ENCODE measurements at regions not wholly inside any gene's neighbourhood (a gene's known extent, or its start where the extent isn't known, plus 50 kb on each side); places are given as distances from the start of the nearest gene placed in this dataset.
"Not testable (repeated sequence)": the region's sequence is repeated elsewhere in the genome, so short reads cannot be mapped to it uniquely, and the experiment has no call there.

GRCh38 chr6:30816791-30817739, 67.3 kb upstream of the DDR1 start:
- in situ Hi-C loops (cut with MboI; ENCODE audit: low sequenced_read_pairs in 4 of 4): no loop called here

DNA sequence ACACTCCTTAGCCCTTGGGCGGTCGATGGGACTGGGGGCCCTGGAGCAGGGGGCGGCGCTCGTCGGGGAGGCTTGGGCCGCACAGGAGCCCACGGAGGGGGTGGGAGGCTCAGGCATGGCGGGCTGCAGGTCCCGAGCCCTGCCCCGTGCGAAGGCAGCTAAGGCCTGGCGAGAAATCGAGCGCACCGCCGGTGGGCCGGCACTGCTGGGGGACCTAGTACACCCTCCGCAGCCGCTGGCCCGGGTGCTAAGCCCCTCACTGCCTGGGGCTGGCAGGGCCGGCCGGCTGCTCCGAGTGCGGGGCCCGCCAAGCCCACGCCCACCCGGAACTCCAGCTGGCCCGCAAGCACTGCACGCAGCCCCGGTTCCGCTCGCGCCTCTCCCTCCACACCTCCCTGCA, 68.0 kb upstream of the DDR1 start:
- ATAC-seq; DNase-seq; H3K4me3 ChIP-seq; H3K27me3 ChIP-seq; H3K36me3 ChIP-seq; H3K9me3 ChIP-seq; intact Hi-C loops (cut with DNase I; ENCODE audit: low total_unique reads); in situ Hi-C loops (cut with MboI; ENCODE audit: low sequenced_read_pairs in 4 of 4); H3K27ac ChIP-seq: not testable (repeated sequence)
- H3K4me1 ChIP-seq: peaks cover 5 to 11% of the 10 kb centered on the region in 2 donors

More at GRCh38 chr6:30816791-30817739, 67.3 kb upstream of the DDR1 start:
- Histone ChIP-seq H3K27ac (no peak overlapping the region), H3K36me3 (no peaks in the 10 kb centered on the region), H3K27me3 (no peaks in the 10 kb centered on the region), H3K9me3 (no peaks in the 10 kb centered on the region), H3K4me3 (no peak overlapping the region), H3K4me1 (peaks cover 6 to 11% of the 10 kb centered on the region in 2 donors)
- TF ChIP-seq CTCF (IDR thresholded peaks at IDR 0.05 in 4 of 5, conservative IDR thresholded peaks at IDR 0.05 in 1 of 5) (no peak), POLR2A (IDR thresholded peaks at IDR 0.05) (no peak)
- ATAC-seq (no peak), DNase-seq (no peak)
- intact Hi-C loops (cut with DNase I; ENCODE audit: low total_unique reads): no loop called here

DNA sequence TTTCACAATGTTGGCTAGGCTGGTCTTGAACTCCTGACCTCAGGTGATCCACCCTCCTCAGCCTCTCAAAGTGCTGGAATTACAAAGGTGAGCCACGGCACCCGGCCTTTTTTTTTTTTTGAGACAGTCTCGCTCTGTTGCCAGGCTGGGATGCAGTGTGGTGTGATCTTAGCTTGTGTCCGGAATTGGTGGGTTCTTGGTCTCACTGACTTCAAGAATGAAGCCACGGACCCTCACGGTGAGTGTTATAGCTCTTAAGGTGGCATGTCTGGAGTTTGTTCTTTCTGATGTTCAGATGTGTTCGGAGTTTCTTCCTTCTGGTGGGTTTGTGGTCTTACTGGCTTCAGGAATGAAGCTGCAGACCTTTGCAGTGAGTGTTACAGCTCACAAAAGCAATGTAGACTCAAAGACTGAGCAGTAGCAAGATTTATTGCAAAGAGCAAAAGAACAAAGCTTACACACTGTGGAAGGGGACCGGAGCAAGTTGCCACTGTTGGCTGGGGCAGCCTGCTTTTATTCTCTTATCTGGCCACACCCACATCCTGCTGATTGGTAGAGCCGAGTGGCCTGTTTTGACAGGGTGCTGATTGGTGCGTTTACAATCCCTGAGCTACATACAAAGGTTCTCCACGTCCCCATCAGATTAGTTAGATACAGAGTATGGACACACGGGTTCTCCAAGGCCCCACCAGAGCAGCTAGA, 69.1 kb upstream of the DDR1 start:
- H3K4me3 ChIP-seq; ATAC-seq; H3K4me1 ChIP-seq; H3K27me3 ChIP-seq; H3K27ac ChIP-seq; intact Hi-C loops (cut with DNase I; ENCODE audit: low total_unique reads); in situ Hi-C loops (cut with MboI; ENCODE audit: low sequenced_read_pairs in 4 of 4); H3K9me3 ChIP-seq; DNase-seq; H3K36me3 ChIP-seq: not testable (repeated sequence)

DNA sequence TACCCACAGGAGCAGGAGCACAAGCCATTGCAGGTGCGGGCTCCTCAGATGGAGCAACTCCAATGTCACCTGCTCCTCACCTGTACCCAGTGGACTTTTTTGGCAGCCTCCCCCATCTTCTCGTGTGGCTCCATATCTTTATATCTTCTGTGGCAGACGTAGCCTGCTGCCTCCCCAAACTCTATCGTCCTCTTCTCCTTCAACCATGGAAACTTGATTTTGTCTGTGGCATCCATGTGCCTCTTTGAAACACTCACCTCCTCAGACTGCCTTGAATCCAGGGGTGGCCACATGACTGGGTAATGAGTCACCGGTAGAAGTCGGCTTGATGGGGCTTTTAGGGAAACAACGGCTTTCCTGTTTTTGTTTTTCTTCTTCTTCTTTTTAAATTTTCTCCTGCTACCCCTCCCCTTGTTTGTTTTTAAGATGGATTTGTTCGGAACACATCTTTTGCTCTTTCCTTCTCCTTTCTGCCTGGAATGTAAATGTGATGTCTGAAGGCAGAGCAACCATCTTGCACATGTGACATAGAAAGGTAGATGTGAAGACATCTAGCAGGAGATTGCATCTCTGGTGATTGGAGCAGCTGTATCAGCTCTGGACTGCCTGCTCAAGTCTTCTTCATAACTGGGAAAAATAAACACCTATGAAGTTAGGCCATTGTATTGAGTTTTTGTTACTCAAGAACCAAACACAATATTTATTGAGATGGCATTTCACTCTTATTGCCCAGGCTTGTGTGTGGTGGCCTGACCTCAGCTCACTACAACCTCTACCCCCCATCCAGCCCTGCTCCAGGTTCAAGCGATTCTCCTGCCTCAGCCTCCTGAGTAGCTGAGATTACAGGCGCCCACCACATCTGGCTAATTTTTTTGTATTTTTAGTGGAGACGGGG, 69.9 kb upstream of the DDR1 start:
- no peak for TF ChIP-seq CTCF (IDR thresholded peaks at IDR 0.05 in 4 of 5, conservative IDR thresholded peaks at IDR 0.05 in 1 of 5)
- Histone ChIP-seq H3K4me3 (no peak overlapping the region), H3K27ac (no peak overlapping the region), H3K9me3 (no peaks in the 10 kb centered on the region), H3K36me3 (no peaks in the 10 kb centered on the region), H3K27me3 (no peaks in the 10 kb centered on the region), H3K4me1 (no peaks in the 10 kb centered on the region)
- in situ Hi-C loops (cut with MboI; ENCODE audit: low sequenced_read_pairs in 4 of 4): no loop called here
- DNase-seq: no peak
- intact Hi-C loops (cut with DNase I; ENCODE audit: low total_unique reads): no loop called here
- ATAC-seq: no peak

GRCh38 chr6:30813631-30814145, 69.3 kb upstream of the IER3 start:
- ATAC-seq (no peak), DNase-seq (no peak)
- intact Hi-C loops (cut with DNase I; ENCODE audit: low total_unique reads) (no loop called here), in situ Hi-C loops (cut with MboI; ENCODE audit: low sequenced_read_pairs in 4 of 4) (no loop called here)
- H3K4me3 ChIP-seq: no peak overlapping the region
- TF ChIP-seq CTCF (IDR thresholded peaks at IDR 0.05 in 4 of 5, conservative IDR thresholded peaks at IDR 0.05 in 1 of 5): no peak
- TF ChIP-seq POLR2A (IDR thresholded peaks at IDR 0.05): no peak
- no peak overlapping the region for H3K27ac ChIP-seq
- H3K4me1 ChIP-seq: no peaks in the 10 kb centered on the region
- H3K27me3 ChIP-seq: no peaks in the 10 kb centered on the region
- no peaks in the 10 kb centered on the region for H3K9me3 ChIP-seq
- no peaks in the 10 kb centered on the region for H3K36me3 ChIP-seq
